A673 (cell line): ENCODE measurements at regions not wholly inside any gene's neighbourhood (a gene's known extent, or its start where the extent isn't known, plus 50 kb on each side); places are given as distances from the start of the nearest gene placed in this dataset.
"Not testable (repeated sequence)": the region's sequence is repeated elsewhere in the genome, so short reads cannot be mapped to it uniquely, and the experiment has no call there.

Experiments used
- CTCF ChIP-seq: fragments of 300-800, 200-600 bp; sonication (generic); conservative IDR thresholded peaks from 2 replicates; pipeline ENCODE4 v1.5.1; 2017; ENCODE audit warnings: low read depth, mild to moderate bottlenecking, antibody characterized with exemption, low read length, moderate library complexity, mixed read lengths
- EZH2 ChIP-seq: fragments of 200-600 bp; sonication (generic); IDR thresholded peaks from 2 replicates; pipeline ENCODE4 v1.6.1; 2017; ENCODE audit warnings: borderline replicate concordance, low read depth, mild to moderate bottlenecking, mixed read lengths, antibody characterized with exemption, low read length; ENCODE audit not compliant: poor library complexity, severe bottlenecking

- not testable (repeated sequence) for TF ChIP-seq CTCF, EZH2
Measured at GRCh38 chr1:206379245-206379644, 91.0 kb upstream of the IKBKE start.
